LNCaP clone FGC (cell line): ENCODE measurements at regions not wholly inside any gene's neighbourhood (a gene's known extent, or its start where the extent isn't known, plus 50 kb on each side); places are given as distances from the start of the nearest gene placed in this dataset.

ENCODE experiments used
- DNase-seq: peaks from one replicate; pipeline ENCODE4 v3.0.0-alpha.2; 2011; ENCODE audit warnings: low read depth
- H3K4me3 ChIP-seq: 2 replicates; pipeline ENCODE4 v1.5.1; 2011; ENCODE audit warnings: mild to moderate bottlenecking, low read depth, low read length, control low read depth
- TF ChIP-seq, protein P1 (sequence below): IDR thresholded peaks from 2 replicates; pipeline ENCODE4 v1.5.1; 2012; ENCODE audit warnings: mild to moderate bottlenecking; ENCODE audit not compliant: control insufficient read depth, insufficient read depth; ENCODE audit errors: extremely low read depth

DNA sequence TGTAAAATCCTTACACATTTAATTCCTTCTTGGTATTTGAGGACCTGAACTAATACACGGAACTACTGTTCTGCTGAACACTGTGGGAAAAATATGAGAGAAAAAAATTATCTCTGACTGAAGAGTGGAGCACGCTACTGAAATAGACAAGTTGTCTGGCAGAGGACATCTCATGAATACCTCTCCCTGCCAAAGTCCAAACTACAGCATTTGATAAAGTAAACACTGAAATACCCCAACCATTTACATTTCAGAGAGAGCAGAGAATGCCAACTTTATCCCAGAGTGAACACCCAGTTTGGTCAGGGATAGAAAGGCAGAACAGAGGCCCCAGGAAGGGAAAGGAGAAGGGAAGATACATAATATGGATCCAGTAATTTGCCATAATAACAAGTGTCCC, 920.7 kb downstream of the SQOR start:
- DNase-seq = no peak
- no peak overlapping the region for H3K4me3 ChIP-seq
- TF ChIP-seq, protein P1, sequence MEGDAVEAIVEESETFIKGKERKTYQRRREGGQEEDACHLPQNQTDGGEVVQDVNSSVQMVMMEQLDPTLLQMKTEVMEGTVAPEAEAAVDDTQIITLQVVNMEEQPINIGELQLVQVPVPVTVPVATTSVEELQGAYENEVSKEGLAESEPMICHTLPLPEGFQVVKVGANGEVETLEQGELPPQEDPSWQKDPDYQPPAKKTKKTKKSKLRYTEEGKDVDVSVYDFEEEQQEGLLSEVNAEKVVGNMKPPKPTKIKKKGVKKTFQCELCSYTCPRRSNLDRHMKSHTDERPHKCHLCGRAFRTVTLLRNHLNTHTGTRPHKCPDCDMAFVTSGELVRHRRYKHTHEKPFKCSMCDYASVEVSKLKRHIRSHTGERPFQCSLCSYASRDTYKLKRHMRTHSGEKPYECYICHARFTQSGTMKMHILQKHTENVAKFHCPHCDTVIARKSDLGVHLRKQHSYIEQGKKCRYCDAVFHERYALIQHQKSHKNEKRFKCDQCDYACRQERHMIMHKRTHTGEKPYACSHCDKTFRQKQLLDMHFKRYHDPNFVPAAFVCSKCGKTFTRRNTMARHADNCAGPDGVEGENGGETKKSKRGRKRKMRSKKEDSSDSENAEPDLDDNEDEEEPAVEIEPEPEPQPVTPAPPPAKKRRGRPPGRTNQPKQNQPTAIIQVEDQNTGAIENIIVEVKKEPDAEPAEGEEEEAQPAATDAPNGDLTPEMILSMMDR = no peak

DNA sequence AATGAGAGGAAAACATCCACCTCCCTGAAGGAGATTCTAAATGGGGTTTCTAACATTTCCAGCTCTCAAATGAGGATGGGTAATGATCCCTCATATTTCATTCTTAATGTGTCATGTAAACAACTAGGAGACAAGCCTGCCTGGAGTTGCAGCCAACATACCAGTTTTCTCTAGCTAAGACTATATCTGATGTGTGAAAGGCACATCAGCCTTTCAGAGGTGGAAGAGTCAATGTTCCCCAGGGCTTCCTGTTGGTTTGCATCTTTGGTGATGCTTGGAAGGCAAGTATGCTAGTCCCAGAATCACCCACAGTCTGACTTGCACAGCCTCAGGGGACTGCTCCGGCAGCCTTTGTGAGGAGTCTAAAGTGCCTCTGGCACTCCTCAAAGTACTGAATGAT, 921.2 kb downstream of the SQOR start:
- TF ChIP-seq, protein P1 = no peak

DNA sequence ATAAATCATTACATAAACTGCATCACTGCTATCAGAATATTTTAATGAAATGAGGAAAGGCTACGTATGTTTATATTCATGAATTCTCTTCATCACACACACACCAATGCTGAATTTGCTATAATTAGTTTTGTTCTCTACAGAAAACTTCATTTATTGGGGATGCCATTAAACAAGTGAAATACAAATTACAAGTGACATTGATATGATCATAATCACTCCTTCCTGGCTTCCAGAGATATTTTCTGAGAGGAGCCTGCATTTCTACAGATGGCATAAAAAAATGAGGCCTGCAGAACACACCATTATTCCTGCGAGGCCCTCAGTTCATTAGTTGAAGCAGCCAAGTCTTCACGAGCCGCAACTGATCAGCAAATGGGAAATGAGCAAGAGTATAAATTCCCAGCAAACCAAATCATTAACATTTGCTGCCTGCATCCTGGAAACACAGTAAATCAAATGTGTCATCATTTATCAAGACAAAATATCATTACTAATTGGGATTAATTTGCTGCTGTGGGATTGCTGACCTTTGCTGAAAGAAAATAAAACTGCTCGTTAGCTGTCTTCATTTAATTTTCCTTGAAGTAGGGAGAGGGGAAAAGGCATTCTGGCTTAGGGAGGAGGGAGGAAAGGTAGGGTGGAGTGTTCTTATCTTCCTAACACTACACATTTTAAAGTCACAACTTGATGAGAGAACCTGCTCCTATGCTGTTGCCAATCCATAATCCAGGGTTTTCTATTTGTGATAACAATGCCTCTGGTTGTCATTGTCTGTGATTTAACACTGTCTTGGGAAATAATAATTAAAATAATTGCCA, 921.9 kb downstream of the SQOR start:
- TF ChIP-seq, protein P1 = no peak
- H3K4me3 ChIP-seq = no peak overlapping the region
- DNase-seq = no peak

More for the DNA sequence above, 921.2 kb downstream of the SQOR start:
- H3K4me3 ChIP-seq = no peak overlapping the region
- no peak for DNase-seq

DNA sequence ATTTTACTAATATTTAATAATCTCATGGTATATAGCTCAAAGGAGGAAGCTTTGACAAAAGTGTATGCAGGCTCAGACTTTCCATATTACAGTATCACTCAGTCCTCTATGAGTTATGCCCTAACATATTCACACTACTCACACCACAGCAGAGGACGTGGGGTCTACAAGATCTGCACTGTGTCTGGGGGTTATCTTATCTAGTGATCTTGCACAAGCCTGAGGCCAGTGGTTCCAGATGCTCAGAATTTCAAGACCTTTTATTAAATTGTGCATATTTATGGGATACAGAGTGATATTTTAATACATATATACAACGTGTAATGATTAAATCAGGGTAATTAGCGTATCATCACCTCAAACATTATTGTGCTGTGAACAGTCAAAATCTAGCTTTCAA, 933.1 kb downstream of the SQOR start:
- DNase-seq = no peak
- H3K4me3 ChIP-seq = no peak overlapping the region
- TF ChIP-seq, protein P1 = no peak

DNA sequence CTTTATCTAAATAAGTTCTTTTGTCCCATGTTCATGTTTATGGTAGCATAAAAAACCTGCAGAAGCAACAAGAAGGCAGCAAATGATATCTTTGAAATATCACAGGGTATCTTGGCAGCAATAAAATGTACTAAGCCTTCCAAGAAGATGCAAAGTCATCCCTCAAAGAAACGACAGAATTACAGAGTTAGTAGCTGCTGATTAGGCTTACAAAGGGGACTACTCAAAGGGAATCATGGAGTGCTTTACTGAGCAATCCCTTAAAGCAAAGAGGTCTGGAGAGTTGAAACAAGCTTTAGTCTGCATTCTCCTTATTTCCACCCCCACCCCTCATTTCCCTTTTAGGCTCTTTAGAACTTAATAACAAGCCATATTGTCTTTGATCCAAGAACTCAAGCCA, 935.0 kb downstream of the SQOR start:
- H3K4me3 ChIP-seq = no peak overlapping the region
- TF ChIP-seq, protein P1 = no peak

DNA sequence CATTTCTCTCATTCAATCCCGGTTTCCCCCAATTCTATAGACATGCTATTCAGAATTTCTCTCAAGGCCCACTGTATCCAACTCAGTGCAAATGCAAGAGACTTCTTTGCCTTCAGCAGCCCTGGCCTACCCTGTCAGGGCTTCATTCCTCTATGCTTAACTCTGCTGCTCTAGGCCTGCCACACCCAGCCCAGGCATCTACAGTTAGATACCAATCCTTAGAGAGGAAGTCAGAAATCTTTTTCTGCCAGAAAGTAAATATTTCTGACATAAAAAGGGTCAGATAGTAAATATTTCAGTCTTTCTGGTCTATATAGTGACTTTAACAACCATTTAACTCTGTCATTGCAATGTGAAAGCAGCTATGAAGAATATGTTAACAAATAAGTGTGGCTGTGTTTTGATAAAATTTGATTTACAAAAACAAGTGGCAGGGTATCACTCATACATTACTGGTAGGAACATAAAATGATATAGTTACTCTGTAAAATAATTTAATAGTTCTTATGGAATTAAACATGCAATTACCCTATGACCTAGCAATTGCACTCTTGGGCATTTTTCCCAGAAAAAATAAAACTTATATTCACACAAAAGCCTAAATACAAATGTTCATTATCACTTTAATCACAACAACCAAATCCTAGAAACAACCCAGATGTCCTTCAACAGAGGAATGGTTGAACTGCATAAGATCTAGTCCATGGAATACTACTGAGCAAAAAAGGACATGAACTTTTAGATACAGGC, 942.0 kb downstream of the SQOR start:
- H3K4me3 ChIP-seq = no peak overlapping the region
- TF ChIP-seq, protein P1 = no peak
- DNase-seq = no peak

More for the DNA sequence above, 935.0 kb downstream of the SQOR start:
- DNase-seq = no peak
